DMS53 treated with DMSO at 0.1 percent for 48 hours (cell line): ENCODE measurements at regions not wholly inside any gene's neighbourhood (a gene's known extent, or its start where the extent isn't known, plus 50 kb on each side); places are given as distances from the start of the nearest gene placed in this dataset.

Source experiments
- DNase-seq: peaks from one replicate; lab custom pipeline; 2025; ENCODE audit not compliant: unreplicated experiment; lab: John Stamatoyannopoulos, UW

DNA sequence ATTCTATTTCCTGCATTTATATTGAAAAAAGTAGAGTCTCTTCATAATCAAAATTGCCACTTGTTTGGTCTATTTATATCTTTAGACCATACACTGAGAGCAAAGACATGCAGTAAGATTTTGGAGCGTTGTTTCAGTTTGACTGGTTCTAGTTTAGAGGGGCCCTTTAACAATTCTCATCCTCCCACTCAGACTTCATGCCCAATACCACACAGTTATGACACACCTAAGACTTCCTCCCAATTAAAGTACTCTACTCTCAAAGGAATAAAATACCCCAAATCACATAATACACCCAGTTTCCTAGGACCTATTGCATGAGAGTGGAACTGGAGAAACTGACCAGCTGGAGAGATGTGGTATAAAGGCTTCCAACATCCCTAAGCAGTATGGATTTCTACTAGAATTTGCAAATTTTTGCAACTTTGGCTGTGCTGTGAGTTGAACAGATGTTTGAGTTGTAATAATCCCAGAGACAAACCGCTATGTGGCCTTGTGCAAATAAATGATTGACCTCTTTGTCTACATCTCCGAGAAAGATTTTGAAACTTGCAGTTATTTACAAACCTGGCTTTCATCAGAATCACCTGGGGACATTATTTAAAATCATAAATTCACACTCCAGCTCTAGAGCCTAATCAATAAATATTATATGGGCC lies 170.0 kb upstream of the ROBO2 start:
- DNase-seq = no peak

DNA sequence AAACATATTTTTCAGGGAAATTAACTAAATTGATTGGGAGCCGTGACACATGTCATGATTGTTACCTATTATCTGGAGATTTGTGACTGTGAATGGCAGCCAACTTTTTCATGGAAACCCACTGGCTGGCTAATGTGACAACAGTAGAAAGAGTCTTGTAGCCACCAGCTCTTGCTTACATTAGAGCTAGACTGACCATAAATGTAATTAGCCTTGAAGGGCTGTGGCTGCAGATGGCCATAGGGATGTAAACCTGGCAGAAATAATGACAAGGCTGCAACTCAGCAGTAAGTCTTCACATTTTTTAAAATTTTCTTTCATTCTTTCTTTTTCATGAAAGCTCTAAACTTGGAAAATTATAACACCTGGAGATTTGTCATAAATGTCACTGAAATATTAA lies 168.2 kb upstream of the ROBO2 start:
- no peak for DNase-seq

GRCh38 chr3:76872999-76873398 lies 166.9 kb upstream of the ROBO2 start:
- no peak for DNase-seq

DNA sequence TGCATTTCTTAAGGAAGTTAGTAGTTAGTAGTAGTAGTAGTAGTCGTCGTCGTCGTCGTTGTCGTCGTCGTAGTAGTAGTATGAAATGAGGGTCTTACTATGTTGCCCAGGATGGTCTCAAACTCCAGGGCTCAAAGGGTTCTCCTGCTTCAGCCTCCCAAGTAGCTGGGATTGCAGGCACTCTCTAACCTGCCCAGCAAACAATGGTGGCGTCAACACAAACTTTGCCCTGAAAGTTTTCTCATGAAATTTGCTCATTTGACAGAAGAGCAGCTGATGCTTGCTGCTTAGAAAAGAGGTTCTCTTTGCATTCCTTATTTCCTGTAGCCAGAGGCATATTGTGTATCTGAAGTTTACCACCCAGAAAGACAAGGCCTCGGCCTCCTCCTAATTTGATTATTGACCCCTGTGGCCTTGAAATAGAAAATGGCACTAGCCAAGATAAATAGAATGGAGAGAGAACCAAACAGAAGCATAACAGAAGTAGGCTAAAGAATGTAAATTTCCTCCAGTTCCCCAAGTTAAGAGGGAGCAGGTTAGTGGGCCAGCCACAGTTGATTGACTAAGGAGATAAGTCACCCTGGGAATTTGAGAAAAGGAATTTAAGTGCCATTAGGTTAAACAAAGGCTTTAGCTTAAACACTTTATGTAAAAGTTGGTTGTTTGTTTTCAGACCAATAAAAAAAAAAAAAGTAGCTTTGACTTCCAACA lies 166.2 kb upstream of the ROBO2 start:
- DNase-seq = no peak

GRCh38 chr3:76879959-76880358 lies 159.9 kb upstream of the ROBO2 start:
- DNase-seq = no peak

DNA sequence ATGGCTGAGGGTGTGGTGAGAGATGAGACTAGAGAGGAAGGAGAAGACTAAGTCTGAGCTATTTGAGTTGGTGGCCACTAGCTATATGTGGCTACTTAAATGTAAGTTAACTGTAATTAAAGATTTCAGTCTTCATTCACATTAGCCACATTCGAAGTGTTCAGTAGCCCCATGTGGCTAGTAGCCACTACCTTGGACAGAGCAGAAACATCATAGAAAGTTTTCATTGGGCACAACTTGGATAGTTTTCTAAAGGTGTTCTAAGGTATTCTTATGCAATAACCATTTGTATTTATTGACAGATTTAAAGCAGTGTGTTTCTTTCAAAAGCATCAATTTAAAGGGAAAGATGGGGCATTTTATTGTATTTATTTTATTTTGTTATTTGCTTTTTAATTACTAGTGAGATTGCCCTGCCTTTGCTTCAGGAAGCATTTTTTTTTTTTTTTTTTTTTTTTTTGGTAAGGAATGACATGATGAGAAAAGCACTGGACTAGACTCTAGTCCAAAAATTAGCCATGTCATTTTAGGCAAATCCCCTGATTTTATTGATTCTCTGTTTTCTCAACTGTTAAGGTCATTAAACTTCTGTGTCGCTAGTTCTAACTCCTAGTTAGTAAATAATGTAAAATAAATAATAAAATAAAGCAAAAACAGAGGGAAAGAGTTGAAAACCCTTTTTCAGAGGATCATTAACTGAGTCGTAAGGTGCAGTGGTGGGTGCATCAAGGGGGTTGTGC lies 153.0 kb upstream of the ROBO2 start:
- no peak for DNase-seq

- no peak for DNase-seq
Measured at GRCh38 chr3:76888856-76889255, 151.0 kb upstream of the ROBO2 start.

GRCh38 chr3:76889911-76890310 lies 150.0 kb upstream of the ROBO2 start:
- DNase-seq = no peak

DNA sequence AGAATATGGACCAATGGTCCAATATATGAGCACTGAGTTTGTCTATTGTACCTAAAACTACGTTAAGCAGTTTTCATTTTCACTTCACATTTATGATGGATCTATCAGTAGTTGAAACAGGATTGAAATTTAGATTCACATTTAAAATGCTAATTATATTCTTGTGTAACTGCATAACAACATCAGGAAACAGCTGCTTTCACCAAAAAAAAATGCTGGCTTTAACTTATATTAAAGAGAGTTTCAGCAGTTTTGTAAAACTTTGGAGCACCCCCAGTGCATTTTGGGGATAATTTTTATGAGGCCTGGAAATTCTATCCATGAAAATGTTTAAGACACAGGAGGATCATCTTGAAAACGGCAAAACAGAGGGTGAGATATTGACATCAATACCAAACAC lies 142.8 kb upstream of the ROBO2 start:
- no peak for DNase-seq

- DNase-seq = no peak
Measured at GRCh38 chr3:76900596-76900995, 139.3 kb upstream of the ROBO2 start.

- no peak for DNase-seq
Measured at GRCh38 chr3:76908156-76908555, 131.7 kb upstream of the ROBO2 start.

- DNase-seq = no peak
Measured at GRCh38 chr3:76912841-76913383, 127.0 kb upstream of the ROBO2 start.

DNA sequence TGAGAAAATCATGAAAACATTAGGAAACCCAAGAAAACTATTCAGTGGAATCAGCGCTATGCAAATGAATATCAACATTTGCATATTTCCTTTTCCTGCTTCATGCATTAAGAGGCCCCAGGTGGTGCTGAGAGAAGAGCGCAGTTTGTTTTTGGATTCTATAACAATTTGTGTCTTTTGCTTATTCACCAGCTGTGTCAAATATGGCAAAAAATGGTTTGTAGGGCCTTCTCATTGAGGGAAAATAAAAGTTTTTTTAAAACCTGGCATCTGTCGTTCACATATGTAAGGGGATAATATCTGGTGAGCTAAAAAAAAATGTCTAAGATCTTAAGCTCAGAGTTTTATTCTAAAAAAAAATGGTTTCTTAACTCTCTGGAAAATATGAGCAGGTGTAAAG lies 122.5 kb upstream of the ROBO2 start:
- DNase-seq = no peak

DNA sequence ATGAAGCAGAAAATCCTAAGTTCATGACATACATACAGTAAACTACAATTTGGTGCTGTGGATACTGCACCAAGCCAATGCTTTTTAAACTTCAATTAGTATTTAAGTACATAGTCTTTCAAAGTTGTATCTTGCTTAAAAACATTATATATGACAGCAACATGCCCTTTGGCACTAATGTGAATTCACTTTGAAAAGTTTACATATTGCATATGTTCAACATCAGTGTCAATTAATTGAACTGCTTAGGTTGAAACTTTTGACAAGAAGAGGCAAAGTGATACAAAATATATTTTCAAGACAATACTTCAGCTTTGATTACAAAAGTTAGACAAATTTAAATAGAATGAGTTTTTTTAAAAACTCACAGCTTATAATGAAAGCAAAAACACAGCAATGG lies 119.4 kb upstream of the ROBO2 start:
- DNase-seq = no peak

GRCh38 chr3:76923485-76923884 lies 116.4 kb upstream of the ROBO2 start:
- no peak for DNase-seq

DNA sequence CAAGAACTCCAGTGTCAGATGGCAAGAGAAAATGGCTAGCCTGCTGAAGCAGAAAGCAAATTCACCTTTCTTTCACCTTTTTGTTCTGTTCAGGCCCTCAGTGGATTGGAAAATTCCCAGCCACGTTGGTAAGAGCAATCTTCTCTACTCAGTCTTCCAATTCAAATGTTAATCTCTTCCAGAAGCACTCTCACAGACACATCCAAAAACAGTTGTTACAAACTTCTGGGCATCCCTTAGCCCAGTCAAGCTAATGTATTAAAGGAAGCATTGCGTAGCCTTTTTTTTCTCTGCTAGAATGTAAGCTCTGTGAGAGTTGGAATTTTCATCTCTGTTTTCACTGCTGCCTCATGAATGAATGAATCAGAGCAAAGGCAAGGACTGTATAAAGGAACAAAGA lies 109.2 kb upstream of the ROBO2 start:
- DNase-seq = no peak

- DNase-seq = no peak
Measured at GRCh38 chr3:76933245-76933644, 106.7 kb upstream of the ROBO2 start.

- DNase-seq = no peak
Measured at GRCh38 chr3:76938962-76939361, 100.9 kb upstream of the ROBO2 start.

DNA sequence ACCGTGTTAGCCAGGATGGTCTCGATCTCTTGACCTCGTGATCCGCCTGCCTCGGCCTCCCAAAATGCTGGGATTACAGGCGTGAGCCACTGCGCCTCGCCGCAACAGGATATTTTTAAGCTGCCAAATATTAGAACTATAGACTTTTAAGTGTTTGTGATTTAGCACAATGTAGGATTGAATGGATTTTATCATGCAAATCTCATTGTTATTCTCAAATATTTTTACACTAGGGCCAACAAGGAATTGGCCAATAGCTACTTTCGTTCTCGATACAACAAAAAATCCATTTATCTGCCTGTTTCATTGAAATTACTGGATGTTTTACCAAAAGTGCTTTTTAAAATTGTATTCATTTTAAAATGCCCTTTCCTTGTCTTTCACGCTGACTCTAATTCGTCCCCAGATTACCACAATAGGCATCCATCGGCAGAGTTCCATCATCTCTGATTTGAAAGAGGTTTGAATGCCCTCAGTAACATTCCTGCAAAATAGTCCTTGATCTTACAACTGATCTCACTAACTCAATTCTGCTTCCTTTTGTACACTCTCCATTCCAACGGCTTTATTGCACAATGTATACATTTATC lies 99.6 kb upstream of the ROBO2 start:
- no peak for DNase-seq

GRCh38 chr3:76941376-76941775 lies 98.5 kb upstream of the ROBO2 start:
- no peak for DNase-seq

GRCh38 chr3:76942101-76942500 lies 97.8 kb upstream of the ROBO2 start:
- DNase-seq = no peak

DNA sequence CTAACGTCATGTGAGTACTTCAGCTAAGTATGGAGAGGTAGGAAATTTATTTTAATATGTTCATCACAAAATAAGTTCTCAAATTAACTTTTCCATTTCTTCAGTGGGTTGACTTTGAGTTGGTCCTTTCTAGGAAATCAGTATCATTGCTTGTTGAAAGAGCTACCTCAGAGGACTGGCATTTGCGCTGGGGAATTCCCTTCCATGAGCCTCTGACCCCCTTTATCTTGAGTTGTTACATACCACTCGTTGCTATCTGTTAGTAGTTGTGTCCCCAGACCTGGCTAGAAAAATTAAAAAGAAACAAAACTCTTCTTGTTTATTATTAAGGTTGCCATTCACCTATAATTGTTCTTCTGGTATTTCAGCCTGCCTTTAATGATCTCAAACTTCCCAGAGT lies 96.8 kb upstream of the ROBO2 start:
- DNase-seq = no peak
